Common myeloid progenitor, CD34-positive (primary cell): ENCODE measurements at regions not wholly inside any gene's neighbourhood (a gene's known extent, or its start where the extent isn't known, plus 50 kb on each side); places are given as distances from the start of the nearest gene placed in this dataset.
"Not testable (repeated sequence)": the region's sequence is repeated elsewhere in the genome, so short reads cannot be mapped to it uniquely, and the experiment has no call there.

Source experiments
- CTCF ChIA-PET: fragments of 350-600 bp; sonication (Branson Sonifier 250); formaldehyde crosslinking; loops from one replicate; lab custom pipeline; 2021; ENCODE audit warnings: antibody characterized with exemption; lab: Charles Lee
- POLR2A ChIA-PET: fragments of 350-600 bp; sonication (Branson Sonifier 250); formaldehyde crosslinking; loops from one replicate; lab custom pipeline; 2021; ENCODE audit warnings: antibody characterized with exemption; lab: Charles Lee
- DNase-seq, 3 donors: peaks; one replicate each; pipeline versions ENCODE4 v3.0.0 to v3.0.0-alpha.2; 2013
- H3K27ac ChIP-seq, 2 experiments: 1 replicate in 1 of 2; 2 replicates in 1 of 2; pipeline ENCODE4 v1.7.0; 2013; ENCODE audit warnings: inconsistent platforms in 2 of 2, low read length in 2 of 2, mild to moderate bottlenecking in 2 of 2, low read depth in 1 of 2, moderate library complexity in 1 of 2; ENCODE audit not compliant: severe bottlenecking in 2 of 2, insufficient read depth in 1 of 2, poor library complexity in 1 of 2
- H3K27me3 ChIP-seq, 5 experiments: replicated peaks in 2 of 5; 1 replicate in 3 of 5; 2 replicates in 2 of 5; pipeline versions ENCODE4 v1.6.1 to v1.7.0; 2013; ENCODE audit warnings: low read length in 4 of 5, mild to moderate bottlenecking in 2 of 5, moderate library complexity in 2 of 5, inconsistent platforms in 1 of 5; ENCODE audit not compliant: insufficient read depth in 5 of 5, control insufficient read depth in 4 of 5
- H3K36me3 ChIP-seq, 4 experiments: 1 replicate in 2 of 4; 2 replicates in 2 of 4; pipeline versions ENCODE4 v1.6.1 to v1.7.0; 2013; ENCODE audit warnings: low read length in 3 of 4, control low read depth in 1 of 4, mild to moderate bottlenecking in 1 of 4; ENCODE audit not compliant: control insufficient read depth in 4 of 4, insufficient read depth in 4 of 4
- H3K4me1 ChIP-seq, 4 experiments: 1 replicate in 3 of 4; 2 replicates in 1 of 4; pipeline versions ENCODE4 v1.6.1 to v1.7.1; 2013; ENCODE audit warnings: low read length in 3 of 4, mild to moderate bottlenecking in 3 of 4, control low read depth in 1 of 4, inconsistent platforms in 1 of 4, moderate library complexity in 1 of 4; ENCODE audit not compliant: control insufficient read depth in 4 of 4, insufficient read depth in 4 of 4; ENCODE audit errors: control extremely low read depth in 1 of 4
- H3K4me3 ChIP-seq, 7 experiments: 1 replicate in 4 of 7; 2 replicates in 3 of 7; pipeline versions ENCODE4 v1.5.1 to v1.7.0; 2013; ENCODE audit warnings: mild to moderate bottlenecking in 7 of 7, low read length in 6 of 7, moderate library complexity in 6 of 7, inconsistent platforms in 2 of 7, low read depth in 2 of 7, control low read depth in 1 of 7; ENCODE audit not compliant: insufficient read depth in 4 of 7, control insufficient read depth in 1 of 7; ENCODE audit errors: extremely low read depth in 1 of 7
- H3K9me3 ChIP-seq, 5 experiments: 1 replicate in 4 of 5; 2 replicates in 1 of 5; pipeline versions ENCODE4 v1.6.1 to v1.7.1; 2013; ENCODE audit warnings: low read length in 4 of 5, mild to moderate bottlenecking in 2 of 5, inconsistent platforms in 1 of 5, low read depth in 1 of 5, moderate library complexity in 1 of 5; ENCODE audit not compliant: control insufficient read depth in 4 of 5, insufficient read depth in 2 of 5; ENCODE audit errors: control extremely low read depth in 1 of 5
- WGBS: methylation state at CpG from one replicate; pipeline ENCODE4 v1.1.5; 2013; ENCODE audit not compliant: insufficient coverage; 5-methylcytosine and 5-hydroxymethylcytosine counted together

DNA sequence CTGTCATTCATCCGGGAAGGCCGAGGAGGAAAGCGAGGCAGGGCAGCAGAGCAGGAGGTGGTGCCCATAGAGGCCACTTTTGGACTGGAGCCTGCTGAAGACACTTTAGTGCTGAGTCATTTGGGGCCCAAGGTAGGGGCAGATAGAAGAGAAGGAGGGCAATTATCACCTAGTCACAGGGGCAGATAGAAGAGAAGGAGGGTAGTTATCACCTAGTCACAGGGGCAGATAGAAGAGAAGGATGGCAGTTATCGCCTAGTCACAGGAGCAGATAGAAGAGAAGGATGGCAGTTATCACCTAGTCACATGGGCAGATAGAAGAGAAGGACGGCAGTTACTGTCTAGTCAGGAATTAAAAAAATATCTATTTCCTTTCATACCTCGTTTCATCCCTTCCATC, 1372.6 kb downstream of the FOXD4L5 start:
- 71% methylated on average over 2 of the region's 6 CpGs for WGBS
- H3K27ac ChIP-seq, H3K27me3 ChIP-seq, H3K36me3 ChIP-seq, CTCF ChIA-PET, POLR2A ChIA-PET, H3K4me3 ChIP-seq, H3K4me1 ChIP-seq, DNase-seq, H3K9me3 ChIP-seq: not testable (repeated sequence)

DNA sequence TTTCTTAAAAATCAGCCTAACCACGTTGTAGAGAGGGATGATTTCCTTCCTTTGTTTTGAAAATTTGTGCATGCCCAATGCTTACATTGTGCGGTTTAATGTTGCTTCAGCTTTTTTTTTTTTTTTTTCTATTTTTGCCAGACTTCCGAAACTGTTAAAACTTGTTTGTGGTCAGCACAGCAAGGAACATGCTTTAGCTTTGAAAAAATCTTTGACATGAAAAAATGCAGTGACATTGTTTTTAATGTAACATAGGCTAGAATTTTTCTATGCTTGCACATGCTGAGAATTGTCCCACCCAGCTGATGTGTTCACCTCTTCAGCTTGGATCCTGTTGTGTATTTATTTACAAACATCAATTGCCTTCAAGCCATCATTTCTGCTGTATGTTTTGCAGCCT, 1375.9 kb downstream of the FOXD4L5 start:
- H3K4me3 ChIP-seq, DNase-seq, H3K4me1 ChIP-seq, POLR2A ChIA-PET, H3K27me3 ChIP-seq, CTCF ChIA-PET, H3K9me3 ChIP-seq, H3K36me3 ChIP-seq, H3K27ac ChIP-seq: not testable (repeated sequence)
- no CpG with 5 or more reads among the region's 3 CpGs for WGBS

DNA sequence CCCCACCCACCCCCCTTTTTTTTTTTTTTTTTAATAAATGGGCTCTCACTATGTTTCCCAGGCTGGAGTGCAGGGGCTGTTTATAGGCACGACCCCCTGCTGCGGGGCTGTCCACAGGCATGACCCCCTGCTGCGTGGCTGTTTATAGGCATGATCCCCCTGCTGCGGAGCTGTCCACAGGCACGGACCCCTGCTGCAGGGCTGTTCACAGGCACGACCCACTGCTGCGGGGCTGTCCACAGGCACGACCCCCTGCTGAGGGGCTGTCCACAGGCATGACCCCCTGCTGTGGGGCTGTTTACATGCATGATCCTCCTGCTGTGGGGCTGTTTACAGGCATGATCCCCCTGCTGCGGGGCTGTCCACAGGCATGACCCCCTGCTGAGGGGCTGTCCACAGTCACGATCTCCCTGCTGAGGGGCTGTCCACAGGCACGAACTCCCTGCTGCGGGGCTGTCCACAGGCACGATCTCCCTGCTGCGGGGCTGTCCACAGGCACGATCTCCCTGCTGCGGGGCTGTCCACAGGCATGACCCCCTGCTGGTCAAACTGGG, 1385.3 kb downstream of the FOXD4L5 start:
- H3K27me3 ChIP-seq, DNase-seq, CTCF ChIA-PET, POLR2A ChIA-PET, H3K4me3 ChIP-seq, H3K9me3 ChIP-seq, H3K4me1 ChIP-seq, H3K36me3 ChIP-seq, H3K27ac ChIP-seq: not testable (repeated sequence)
- WGBS: 93% methylated on average over 16 of the region's 16 CpGs

DNA sequence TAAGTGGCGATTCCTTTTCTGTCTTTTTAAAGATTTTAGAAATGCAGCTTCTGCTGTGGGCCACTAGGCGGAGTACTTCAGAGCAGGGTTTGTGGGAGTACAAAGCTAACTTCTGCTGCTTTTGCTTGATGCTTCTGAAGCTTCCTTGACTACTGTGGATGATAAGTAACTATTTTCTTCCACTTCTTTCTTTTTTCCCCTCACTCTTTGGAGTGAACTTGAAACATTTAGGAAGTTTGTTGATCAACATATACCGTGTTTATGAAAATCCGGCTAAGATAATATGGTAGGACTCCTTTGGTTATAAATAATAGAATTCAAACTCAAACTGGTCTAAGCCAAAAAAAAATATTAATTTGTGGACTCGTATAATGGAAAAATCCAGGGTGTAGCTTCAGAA, 1403.6 kb downstream of the FOXD4L5 start:
- H3K4me3 ChIP-seq, DNase-seq, H3K9me3 ChIP-seq, H3K27me3 ChIP-seq, H3K36me3 ChIP-seq, H3K4me1 ChIP-seq, H3K27ac ChIP-seq, POLR2A ChIA-PET, CTCF ChIA-PET: not testable (repeated sequence)
- no CpG with 5 or more reads among the region's 5 CpGs for WGBS

DNA sequence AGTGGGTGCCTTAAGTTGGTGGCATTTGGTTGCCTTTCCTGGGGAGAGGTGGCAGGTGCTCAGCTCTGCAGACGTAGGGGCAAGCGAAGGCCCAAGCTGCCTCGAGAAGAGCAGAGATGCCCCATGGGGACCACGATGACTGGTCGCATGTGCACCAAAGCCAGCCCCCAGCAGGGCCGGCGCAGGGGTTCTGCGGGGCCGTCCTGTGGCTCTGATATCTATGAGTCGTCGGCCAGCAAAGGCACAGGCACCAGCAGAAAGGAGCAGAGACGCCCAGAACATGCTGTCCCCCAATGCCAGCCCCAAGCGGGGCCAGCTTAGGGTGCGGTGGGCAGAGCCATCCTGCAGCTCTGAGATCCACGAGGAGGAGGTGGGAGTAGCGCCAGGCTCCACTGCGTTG, 1408.6 kb downstream of the FOXD4L5 start:
- H3K4me3 ChIP-seq, POLR2A ChIA-PET, H3K36me3 ChIP-seq, DNase-seq, H3K4me1 ChIP-seq, H3K9me3 ChIP-seq, CTCF ChIA-PET, H3K27ac ChIP-seq, H3K27me3 ChIP-seq: not testable (repeated sequence)
- 100% methylated on average over 2 of the region's 17 CpGs for WGBS

DNA sequence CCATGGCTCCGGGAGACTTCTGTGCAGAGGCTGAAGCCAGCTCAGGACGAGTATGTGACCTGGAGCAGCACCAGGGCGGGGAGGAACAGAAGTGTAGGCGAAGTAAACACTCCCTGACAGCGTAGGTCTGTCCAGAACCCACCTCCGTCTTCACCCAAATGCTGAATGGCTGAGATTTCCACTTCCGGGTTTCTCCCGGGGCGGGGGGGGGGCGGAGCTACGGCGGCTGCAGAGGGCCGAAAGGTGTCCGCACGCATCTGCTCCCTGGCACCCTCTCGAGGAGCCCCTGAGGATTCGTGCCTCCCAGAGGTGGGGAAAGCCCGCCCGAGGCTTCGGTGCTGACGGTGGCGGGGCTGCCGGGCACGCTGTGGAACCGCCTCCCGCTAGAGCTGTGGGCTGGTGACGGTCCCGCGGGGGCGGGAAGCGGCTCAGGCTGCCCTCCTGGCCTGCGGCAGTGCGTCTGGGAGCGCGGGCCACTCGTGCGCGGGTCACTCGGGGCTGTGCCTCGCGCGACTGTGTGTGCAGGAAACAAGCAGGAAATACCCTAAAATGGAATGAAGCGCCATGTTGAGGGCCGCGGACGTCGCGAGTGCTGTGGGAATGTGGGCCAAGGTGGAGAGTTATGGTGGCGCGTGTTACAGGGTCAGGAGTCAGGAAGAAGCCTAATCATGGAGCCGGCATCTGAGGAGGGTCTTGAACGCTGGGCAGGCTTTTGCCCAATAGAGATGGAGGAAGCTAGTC, 1425.4 kb downstream of the FOXD4L5 start:
- H3K4me3 ChIP-seq: peak overlapping the region in 2 of 7 experiments; percentile 25 to 61
- H3K4me1 ChIP-seq: no peaks in the 10 kb centered on the region
- WGBS: 67% methylated on average over 44 of the region's 52 CpGs
- no peaks in the 10 kb centered on the region for H3K36me3 ChIP-seq
- ChIA-PET CTCF (no interaction called here), POLR2A (no interaction called here)
- H3K27me3 ChIP-seq: no peaks in the 10 kb centered on the region
- peaks cover 0 to 7% (median 2%) of the 10 kb centered on the region in 5 experiments for H3K9me3 ChIP-seq
- no peak overlapping the region for H3K27ac ChIP-seq
- DNase-seq: peak in 2 of 3 donors; percentile 16 to 23

DNA sequence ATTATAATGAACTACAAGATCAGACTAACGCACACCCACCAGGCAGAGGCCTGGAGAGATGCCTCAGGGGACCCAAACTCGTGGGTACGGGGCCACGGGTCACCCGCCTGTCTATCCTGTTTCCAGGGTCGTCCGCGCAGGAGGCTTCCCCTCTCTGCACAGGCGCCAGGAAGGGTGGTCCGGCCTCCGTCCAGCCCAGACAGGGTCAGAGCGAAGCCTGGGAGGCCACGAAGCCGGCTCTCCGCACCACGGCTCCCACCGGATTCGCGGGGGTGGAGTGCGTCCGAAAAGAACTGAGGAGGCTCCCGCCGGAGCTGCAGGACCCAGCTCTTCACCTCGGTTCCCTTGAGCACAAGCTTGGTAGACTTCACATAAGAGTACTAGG, 1425.9 kb downstream of the FOXD4L5 start:
- H3K4me3 ChIP-seq: peak overlapping the region in 2 of 7 experiments; percentile 25 to 61
- POLR2A ChIA-PET, CTCF ChIA-PET, H3K9me3 ChIP-seq, DNase-seq, H3K36me3 ChIP-seq, H3K27me3 ChIP-seq, H3K4me1 ChIP-seq, H3K27ac ChIP-seq: not testable (repeated sequence)
- WGBS: 60% methylated on average over 12 of the region's 24 CpGs
